Medulla oblongata (tissue), 1 donor: ENCODE measurements at regions not wholly inside any gene's neighbourhood (a gene's known extent, or its start where the extent isn't known, plus 50 kb on each side); places are given as distances from the start of the nearest gene placed in this dataset.

Experiments used
- DNase-seq: peaks from one replicate; pipeline ENCODE4 v3.0.0-alpha.2; 2015; ENCODE audit errors: extremely low spot score

DNA sequence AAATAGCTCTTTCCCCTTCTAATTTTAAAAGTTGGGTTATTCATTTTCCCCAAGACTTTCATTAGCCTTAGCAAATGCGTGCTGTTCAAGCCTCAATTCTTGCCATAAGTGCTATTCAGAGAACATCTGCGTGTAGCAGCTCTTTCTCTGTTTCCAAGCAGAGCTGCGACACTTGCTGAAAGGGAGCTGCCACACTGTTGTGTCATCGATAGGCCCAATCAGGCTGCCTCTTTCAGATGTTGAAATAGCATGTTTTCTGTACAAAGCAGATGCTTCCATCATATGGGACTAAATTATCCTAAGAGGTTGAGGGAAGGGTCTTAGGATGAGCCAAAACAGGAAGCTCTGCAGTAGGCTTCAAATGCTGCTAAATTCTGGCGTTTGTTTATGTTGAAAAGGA lies 220.9 kb upstream of the CDC14C start:
- DNase-seq, result no peak

GRCh38 chr7:48708122-48708521 lies 216.2 kb upstream of the CDC14C start:
- DNase-seq, result no peak

GRCh38 chr7:48708635-48709034 lies 215.7 kb upstream of the CDC14C start:
- no peak for DNase-seq

DNA sequence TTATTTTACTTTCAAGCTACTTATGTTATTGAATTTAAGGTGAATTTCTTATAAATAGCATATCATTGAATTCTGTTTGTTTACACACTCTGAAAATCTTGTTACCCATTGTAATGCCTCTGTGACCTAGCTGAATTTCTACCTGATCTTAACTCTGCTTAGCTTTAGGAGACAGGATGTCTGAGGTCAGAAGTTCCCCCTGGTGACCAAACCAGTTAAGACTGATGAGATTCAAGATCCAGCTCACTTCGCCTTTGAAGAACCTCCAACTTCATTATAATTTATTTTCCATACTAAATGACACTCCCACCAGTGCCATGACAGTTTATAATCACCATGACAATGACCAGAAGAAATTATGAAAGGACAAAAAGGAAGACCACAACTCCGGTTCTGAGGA lies 213.4 kb upstream of the CDC14C start:
- DNase-seq, result no peak

DNA sequence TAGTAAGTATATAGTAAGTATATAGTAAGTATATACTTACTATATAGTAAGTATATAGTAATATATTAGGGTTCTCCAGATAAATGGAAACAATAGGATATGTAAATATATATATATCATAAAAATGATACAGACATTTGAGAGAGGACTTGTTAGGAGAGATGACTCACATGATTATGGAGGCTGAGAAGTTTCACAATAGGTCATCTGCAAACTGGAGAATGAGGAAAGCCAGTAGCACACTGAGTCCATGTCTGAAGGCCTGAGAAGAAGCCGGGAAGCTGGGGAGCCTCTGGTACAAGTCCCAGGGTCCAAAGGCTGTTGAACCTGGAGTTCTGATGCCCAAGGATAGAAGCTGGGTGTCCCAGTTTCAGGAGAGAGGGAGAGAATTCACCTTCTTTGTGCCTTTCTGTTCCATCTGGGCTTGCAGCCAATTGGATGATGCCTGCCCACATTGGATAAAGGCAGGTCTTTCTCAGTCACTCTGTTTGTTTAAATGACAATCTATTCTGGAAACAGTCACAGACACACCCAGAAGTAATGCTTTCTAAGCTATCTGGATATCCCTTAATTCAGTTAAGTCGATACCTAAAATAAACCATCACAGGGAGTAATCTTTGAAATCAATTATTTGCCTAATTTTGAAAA lies 205.5 kb upstream of the CDC14C start:
- peak; percentile 18 for DNase-seq

DNA sequence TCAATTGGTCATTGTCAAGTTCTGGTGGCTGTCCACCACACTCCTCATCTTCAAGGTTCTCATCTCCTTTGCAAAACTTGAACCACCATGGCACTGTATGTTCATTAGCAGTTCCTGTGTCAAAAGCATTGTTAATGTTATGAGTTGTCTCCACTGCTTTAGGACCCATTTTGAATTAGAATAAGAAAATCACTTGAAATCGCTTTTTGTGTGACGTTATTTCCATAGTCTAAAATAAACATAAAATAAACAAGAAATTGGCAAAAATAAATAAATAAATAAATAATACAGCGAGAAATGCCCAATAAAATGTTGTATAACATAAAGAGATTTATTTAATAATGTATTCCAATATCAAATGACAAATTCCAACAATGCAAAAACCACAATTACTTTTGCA lies 195.5 kb upstream of the CDC14C start:
- no peak for DNase-seq

- DNase-seq, result no peak
These were observed 189.5 kb upstream of the CDC14C start for GRCh38 chr7:48734695-48735406.

- peak; percentile 63 for DNase-seq
These were observed 182.8 kb upstream of the CDC14C start for GRCh38 chr7:48741545-48741944.

- no peak for DNase-seq
These were observed 182.1 kb upstream of the CDC14C start for GRCh38 chr7:48742079-48742798.

DNA sequence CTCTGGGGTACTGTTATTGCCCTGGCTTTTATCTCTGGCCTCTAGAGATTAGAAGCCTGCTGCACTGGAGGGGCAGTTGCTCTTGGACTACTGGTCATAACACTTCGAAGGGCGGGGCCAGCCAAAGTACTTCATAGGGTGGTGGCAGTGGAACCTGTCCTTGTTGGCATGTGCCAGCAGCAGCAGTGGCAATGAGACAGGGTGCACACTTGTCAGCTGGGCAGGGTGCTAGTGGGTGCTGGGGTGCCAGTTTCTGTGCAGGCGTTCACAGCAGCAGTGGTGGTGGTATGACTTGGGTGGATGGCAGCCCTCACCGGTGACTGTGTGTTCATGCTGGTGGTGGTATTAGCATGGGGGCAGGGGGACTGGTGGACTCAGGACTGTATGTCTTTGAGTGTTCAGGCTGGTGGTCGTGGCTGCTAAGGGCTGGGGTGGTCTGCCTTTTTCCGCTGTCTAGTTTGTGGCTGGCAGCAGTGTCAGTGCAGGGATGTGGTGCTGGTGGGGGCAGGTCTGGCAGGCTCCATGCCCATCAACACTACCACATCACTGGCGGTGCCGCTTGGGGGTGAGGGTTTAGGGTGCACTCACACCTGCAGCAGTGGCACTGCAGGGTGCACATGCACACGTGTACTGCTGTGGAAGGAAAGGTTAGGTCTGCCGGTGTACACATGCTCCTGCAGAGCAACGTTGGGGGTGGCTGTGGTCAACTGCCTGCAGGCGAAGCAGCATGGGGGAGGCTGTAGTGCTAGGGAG lies 176.1 kb upstream of the CDC14C start:
- no peak for DNase-seq

- no peak for DNase-seq
These were observed 169.2 kb upstream of the CDC14C start for GRCh38 chr7:48755061-48755555.

- DNase-seq, result no peak
These were observed 164.8 kb upstream of the CDC14C start for GRCh38 chr7:48759431-48760080.

DNA sequence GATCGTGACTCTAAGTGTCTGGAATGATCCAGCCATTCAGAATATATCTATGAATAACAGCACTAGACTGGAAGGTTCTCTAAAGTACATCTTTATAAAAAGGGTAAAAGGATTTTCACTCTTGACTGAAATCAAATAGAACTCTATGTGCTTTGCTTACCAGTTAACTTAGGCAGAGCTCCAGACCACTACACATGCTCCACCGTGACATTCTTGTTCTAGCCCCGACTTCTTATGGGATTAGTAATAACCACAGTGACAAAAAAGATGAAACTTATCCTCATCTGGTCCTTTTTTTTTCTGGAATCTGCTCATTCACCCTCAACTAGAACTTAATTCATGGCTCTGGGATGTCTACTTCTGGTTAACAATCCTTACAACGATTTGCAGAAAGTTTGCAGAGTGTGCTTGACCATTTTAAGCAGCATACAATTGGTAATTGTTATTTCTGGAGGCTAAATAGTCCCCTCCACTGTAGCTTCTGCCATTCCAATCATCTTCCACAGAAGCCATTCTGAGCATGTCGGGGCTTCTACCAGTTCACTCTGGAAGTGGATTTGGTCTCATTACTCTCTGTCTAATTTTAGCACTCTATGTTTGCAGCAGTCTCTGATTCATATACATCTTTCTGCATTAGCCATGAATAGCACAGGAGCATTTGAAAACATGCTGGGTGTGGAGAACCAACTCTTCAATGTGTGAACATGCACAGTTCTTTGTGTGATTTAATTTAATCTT lies 163.7 kb upstream of the CDC14C start:
- no peak for DNase-seq

- no peak for DNase-seq
These were observed 143.5 kb upstream of the CDC14C start for GRCh38 chr7:48780862-48781261.

GRCh38 chr7:48781752-48782151 lies 142.6 kb upstream of the CDC14C start:
- DNase-seq, result no peak

DNA sequence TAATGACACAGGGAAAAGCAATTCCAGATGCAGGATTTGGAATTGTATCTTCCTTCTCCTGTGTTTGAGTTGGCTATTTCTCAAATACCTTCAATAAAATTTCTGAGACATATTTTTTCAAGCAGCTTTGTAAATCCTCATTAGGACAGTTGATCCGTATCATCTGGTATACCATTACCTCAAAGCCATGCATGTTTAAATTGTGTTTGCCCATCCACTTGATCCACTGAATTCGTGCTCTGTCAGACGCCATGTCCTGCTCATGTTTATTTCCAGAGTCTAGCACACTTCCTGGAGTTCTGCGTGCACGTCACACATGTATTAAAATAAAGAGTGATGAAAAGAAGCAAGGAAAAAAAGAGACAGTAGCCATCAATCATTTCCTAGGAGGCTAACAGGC lies 141.8 kb upstream of the CDC14C start:
- no peak for DNase-seq

DNA sequence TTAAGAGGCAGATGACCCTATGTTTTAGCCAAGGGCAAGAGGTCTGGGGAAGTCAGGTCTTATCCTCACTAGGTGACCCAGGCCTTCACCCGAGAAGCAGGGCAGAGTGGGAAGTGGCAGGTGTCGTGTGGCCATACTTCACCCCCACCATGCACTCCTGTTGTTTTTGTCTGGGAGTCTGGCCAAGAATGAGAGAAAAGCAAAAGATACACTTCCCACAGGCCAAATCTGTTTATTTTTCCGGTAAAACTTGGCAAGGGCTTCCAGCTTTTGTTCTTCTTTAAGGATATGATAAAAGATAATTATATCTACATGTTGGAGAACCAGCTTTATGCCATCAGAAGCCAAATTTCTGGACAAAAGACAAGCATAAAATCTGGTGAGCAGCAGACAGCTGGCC lies 137.4 kb upstream of the CDC14C start:
- peak; percentile 3 for DNase-seq

DNA sequence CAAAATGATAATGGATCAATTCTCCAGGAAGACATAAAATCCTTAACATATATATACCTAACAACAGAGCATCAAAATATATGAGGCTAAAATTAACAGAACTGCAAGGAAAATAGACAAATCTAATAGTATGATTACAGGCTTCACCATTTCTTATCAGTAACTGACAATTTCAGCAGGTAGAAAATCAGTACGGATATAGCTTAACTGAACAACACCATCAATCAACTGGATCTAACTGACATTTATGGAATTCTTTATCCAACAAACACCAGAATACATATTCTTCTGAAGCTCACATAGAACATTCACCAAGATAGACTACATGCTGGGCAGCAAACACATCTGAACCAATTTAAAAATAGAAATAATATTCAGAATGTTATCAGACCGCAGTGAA lies 121.1 kb upstream of the CDC14C start:
- no peak for DNase-seq

- DNase-seq, result no peak
These were observed 117.6 kb upstream of the CDC14C start for GRCh38 chr7:48806731-48807130.

- DNase-seq, result no peak
These were observed 113.3 kb upstream of the CDC14C start for GRCh38 chr7:48811071-48811470.

DNA sequence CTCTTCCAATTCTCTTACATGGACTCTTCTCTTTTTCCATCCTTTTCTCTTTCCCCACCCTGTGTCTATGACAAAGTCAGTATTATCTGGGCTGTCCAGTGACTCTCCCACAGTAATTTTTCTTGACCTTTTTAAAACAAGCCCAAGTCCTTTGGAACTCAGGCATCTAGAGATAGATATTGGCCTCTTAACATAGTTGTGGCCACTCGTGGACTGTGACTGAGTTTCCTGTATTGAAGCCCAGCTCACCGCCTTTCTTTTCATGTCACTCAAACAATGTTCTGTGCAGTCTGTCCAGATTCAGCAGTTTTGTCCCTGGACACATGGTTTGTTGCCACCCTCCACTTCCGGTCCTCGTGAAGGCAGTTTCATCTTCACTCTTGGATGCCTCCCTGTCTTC lies 110.9 kb upstream of the CDC14C start:
- no peak for DNase-seq
